K562 (cell line): ENCODE measurements at regions not wholly inside any gene's neighbourhood (a gene's known extent, or its start where the extent isn't known, plus 50 kb on each side); places are given as distances from the start of the nearest gene placed in this dataset.

ENCODE experiments used
- CXXC5 ChIP-seq: fragments of 250-450 bp; sonication (Bioruptor Pico); IDR thresholded peaks from 2 replicates; pipeline ENCODE4 v1.8.0; 2022; ENCODE audit warnings: inconsistent platforms, mild to moderate bottlenecking, moderate library complexity
- ETV1 ChIP-seq: fragments of 450-650 bp; conservative IDR thresholded peaks from 2 replicates; pipeline ENCODE4 v1.6.1; 2016; ENCODE audit warnings: missing genetic modification characterization, control low read depth, low read depth, missing compliant biosample characterization
- FOS ChIP-seq: IDR thresholded peaks from 3 replicates; pipeline ENCODE4 v1.6.1; 2011; ENCODE audit not compliant: insufficient read length; ENCODE audit errors: extremely low read depth
- FOXA1 ChIP-seq: fragments of 450-650 bp; IDR thresholded peaks from 2 replicates; pipeline ENCODE4 v1.6.1; 2016; ENCODE audit warnings: mild to moderate bottlenecking, borderline replicate concordance
- GATAD2B ChIP-seq: fragments of 450-650 bp; IDR thresholded peaks from 2 replicates; pipeline ENCODE4 v1.6.1; 2017; ENCODE audit warnings: mild to moderate bottlenecking, borderline replicate concordance
- KAT7 ChIP-seq: sonication (generic); formaldehyde crosslinking; IDR thresholded peaks from 2 replicates; pipeline ENCODE4 v1.8.0; 2022; ENCODE audit warnings: missing genetic modification reagents, mild to moderate bottlenecking, borderline replicate concordance
- MTA2 ChIP-seq: fragments of 450-650 bp; IDR thresholded peaks from 2 replicates; pipeline ENCODE4 v1.6.1; 2016; ENCODE audit warnings: low read depth
- MYNN ChIP-seq, 2 experiments: sonication (generic); formaldehyde crosslinking in 1 of 2; IDR thresholded peaks; 2 replicates each; pipeline versions ENCODE4 v1.5.0 to v1.6.1; 2016 to 2020; ENCODE audit warnings: antibody characterized with exemption in 1 of 2, missing genetic modification reagents in 1 of 2
- XRCC5 ChIP-seq: fragments of 200-400 bp; formaldehyde crosslinking; IDR thresholded peaks from 2 replicates; pipeline ENCODE4 v1.6.1; 2017; ENCODE audit warnings: low read depth, mild to moderate bottlenecking, low read length
- ZBED1 ChIP-seq: IDR thresholded peaks from 2 replicates; pipeline ENCODE4 v1.6.1; 2014
- ZNF165 ChIP-seq: fragments of 250-450 bp; sonication (Bioruptor Pico); IDR thresholded peaks from 2 replicates; pipeline ENCODE4 v1.4.0; 2020; ENCODE audit warnings: borderline replicate concordance
- ZNF347 ChIP-seq: fragments of 450-650 bp; formaldehyde crosslinking; IDR thresholded peaks from 2 replicates; pipeline ENCODE4 v1.4.0; 2020; ENCODE audit warnings: low read depth, mild to moderate bottlenecking, moderate library complexity
- ZNF668 ChIP-seq: fragments of 250-450 bp; sonication (Bioruptor Pico); IDR thresholded peaks from 2 replicates; pipeline ENCODE4 v1.8.0; 2022; ENCODE audit warnings: mild to moderate bottlenecking, inconsistent platforms
- TF ChIP-seq, protein P1 (sequence below): sonication (generic); formaldehyde crosslinking; IDR thresholded peaks from 2 replicates; pipeline ENCODE4 v1.8.0; 2023; ENCODE audit warnings: mild to moderate bottlenecking, missing genetic modification reagents
- TF ChIP-seq, protein P2 (sequence below): fragments of 450-650 bp; IDR thresholded peaks from 2 replicates; pipeline ENCODE4 v1.6.1; 2017; ENCODE audit warnings: mild to moderate bottlenecking, moderate library complexity
- TF ChIP-seq, protein P3 (sequence below): fragments of 450-650 bp; IDR thresholded peaks from 2 replicates; pipeline ENCODE4 v1.6.1; 2016; ENCODE audit warnings: borderline replicate concordance
- TF ChIP-seq, protein P4 (sequence below): sonication (generic); formaldehyde crosslinking; IDR thresholded peaks from 2 replicates; pipeline ENCODE4 v1.8.0; 2022; ENCODE audit warnings: missing genetic modification reagents, mild to moderate bottlenecking, moderate library complexity, borderline replicate concordance
- TF ChIP-seq, protein P5 (sequence below): sonication (generic); IDR thresholded peaks from 2 replicates; pipeline ENCODE4 v1.6.1; 2016

DNA sequence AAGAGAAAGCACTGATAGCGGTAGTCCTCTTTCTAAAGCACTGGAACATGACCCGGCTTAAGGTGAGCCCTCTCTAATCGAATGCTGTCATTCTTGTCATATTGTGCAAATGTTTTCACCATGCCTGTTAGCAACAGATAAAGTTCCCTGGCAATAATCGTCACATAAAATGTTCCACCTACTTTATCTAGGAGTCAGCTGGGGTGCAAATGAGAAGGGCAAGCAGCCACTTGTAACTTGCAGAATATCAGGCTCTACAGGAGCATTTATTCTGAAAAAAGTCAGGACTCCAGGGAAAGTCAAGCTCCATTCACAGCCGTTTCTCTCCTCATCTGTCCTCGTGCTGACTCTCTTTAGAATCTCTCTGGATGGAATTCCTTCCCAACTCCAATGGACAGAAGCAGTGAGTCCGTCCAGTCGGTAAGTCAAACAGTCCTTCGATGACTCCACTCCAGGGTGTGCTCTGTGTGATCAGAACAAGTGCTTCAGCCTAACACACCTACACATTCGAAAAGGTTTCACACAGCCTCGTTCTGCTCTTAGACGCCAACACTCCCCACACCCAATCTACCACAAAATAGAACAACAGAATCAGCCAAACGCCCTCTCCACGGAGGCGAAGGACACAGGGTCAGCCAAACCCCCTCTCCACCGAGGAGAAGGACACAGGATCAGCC lies 101.7 kb upstream of the FRG1 start (continued):
- TF ChIP-seq GATAD2B, result no peak
- no peak for TF ChIP-seq FOS
- no peak for TF ChIP-seq MYNN (IDR thresholded peaks at IDR 0.05)
- TF ChIP-seq MYNN (CRISPR knock-in tag; IDR thresholded peaks at IDR 0.05), result no peak
- TF ChIP-seq ZBED1, result no peak
- TF ChIP-seq, protein P1, sequence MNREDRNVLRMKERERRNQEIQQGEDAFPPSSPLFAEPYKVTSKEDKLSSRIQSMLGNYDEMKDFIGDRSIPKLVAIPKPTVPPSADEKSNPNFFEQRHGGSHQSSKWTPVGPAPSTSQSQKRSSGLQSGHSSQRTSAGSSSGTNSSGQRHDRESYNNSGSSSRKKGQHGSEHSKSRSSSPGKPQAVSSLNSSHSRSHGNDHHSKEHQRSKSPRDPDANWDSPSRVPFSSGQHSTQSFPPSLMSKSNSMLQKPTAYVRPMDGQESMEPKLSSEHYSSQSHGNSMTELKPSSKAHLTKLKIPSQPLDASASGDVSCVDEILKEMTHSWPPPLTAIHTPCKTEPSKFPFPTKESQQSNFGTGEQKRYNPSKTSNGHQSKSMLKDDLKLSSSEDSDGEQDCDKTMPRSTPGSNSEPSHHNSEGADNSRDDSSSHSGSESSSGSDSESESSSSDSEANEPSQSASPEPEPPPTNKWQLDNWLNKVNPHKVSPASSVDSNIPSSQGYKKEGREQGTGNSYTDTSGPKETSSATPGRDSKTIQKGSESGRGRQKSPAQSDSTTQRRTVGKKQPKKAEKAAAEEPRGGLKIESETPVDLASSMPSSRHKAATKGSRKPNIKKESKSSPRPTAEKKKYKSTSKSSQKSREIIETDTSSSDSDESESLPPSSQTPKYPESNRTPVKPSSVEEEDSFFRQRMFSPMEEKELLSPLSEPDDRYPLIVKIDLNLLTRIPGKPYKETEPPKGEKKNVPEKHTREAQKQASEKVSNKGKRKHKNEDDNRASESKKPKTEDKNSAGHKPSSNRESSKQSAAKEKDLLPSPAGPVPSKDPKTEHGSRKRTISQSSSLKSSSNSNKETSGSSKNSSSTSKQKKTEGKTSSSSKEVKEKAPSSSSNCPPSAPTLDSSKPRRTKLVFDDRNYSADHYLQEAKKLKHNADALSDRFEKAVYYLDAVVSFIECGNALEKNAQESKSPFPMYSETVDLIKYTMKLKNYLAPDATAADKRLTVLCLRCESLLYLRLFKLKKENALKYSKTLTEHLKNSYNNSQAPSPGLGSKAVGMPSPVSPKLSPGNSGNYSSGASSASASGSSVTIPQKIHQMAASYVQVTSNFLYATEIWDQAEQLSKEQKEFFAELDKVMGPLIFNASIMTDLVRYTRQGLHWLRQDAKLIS (CRISPR knock-in tag), result no peak
- TF ChIP-seq, protein P2, sequence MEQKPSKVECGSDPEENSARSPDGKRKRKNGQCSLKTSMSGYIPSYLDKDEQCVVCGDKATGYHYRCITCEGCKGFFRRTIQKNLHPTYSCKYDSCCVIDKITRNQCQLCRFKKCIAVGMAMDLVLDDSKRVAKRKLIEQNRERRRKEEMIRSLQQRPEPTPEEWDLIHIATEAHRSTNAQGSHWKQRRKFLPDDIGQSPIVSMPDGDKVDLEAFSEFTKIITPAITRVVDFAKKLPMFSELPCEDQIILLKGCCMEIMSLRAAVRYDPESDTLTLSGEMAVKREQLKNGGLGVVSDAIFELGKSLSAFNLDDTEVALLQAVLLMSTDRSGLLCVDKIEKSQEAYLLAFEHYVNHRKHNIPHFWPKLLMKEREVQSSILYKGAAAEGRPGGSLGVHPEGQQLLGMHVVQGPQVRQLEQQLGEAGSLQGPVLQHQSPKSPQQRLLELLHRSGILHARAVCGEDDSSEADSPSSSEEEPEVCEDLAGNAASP, result peak; percentile 67
- TF ChIP-seq KAT7 (CRISPR knock-in tag), result no peak
- no peak for TF ChIP-seq ZNF668 (CRISPR knock-in tag)
- TF ChIP-seq CXXC5 (CRISPR knock-in tag), result no peak
- TF ChIP-seq MTA2, result peak; percentile 73
- TF ChIP-seq XRCC5, result no peak
- no peak for TF ChIP-seq ZNF347 (CRISPR knock-in tag)
- 0 out of 2 replicates have a peak, but pooled peaks have one; percentile 33 for TF ChIP-seq ETV1
- TF ChIP-seq, protein P3, sequence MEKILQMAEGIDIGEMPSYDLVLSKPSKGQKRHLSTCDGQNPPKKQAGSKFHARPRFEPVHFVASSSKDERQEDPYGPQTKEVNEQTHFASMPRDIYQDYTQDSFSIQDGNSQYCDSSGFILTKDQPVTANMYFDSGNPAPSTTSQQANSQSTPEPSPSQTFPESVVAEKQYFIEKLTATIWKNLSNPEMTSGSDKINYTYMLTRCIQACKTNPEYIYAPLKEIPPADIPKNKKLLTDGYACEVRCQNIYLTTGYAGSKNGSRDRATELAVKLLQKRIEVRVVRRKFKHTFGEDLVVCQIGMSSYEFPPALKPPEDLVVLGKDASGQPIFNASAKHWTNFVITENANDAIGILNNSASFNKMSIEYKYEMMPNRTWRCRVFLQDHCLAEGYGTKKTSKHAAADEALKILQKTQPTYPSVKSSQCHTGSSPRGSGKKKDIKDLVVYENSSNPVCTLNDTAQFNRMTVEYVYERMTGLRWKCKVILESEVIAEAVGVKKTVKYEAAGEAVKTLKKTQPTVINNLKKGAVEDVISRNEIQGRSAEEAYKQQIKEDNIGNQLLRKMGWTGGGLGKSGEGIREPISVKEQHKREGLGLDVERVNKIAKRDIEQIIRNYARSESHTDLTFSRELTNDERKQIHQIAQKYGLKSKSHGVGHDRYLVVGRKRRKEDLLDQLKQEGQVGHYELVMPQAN, result no peak
- TF ChIP-seq ZNF165 (CRISPR knock-in tag), result no peak
- TF ChIP-seq, protein P4, sequence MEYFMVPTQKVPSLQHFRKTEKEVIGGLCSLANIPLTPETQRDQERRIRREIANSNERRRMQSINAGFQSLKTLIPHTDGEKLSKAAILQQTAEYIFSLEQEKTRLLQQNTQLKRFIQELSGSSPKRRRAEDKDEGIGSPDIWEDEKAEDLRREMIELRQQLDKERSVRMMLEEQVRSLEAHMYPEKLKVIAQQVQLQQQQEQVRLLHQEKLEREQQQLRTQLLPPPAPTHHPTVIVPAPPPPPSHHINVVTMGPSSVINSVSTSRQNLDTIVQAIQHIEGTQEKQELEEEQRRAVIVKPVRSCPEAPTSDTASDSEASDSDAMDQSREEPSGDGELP (CRISPR knock-in tag), result peak; percentile 77
- no peak for TF ChIP-seq FOXA1
- TF ChIP-seq, protein P5, sequence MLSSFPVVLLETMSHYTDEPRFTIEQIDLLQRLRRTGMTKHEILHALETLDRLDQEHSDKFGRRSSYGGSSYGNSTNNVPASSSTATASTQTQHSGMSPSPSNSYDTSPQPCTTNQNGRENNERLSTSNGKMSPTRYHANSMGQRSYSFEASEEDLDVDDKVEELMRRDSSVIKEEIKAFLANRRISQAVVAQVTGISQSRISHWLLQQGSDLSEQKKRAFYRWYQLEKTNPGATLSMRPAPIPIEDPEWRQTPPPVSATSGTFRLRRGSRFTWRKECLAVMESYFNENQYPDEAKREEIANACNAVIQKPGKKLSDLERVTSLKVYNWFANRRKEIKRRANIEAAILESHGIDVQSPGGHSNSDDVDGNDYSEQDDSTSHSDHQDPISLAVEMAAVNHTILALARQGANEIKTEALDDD, result no peak
